DOHH2 (cell line): ENCODE measurements at regions not wholly inside any gene's neighbourhood (a gene's known extent, or its start where the extent isn't known, plus 50 kb on each side); places are given as distances from the start of the nearest gene placed in this dataset.

Experiments
- H3F3A ChIP-seq: fragments of 200-600 bp; sonication (generic), shearing (Covaris generic); 2 replicates; pipeline ENCODE4 v1.6.0; 2016; ENCODE audit warnings: antibody characterized with exemption, mild to moderate bottlenecking; ENCODE audit not compliant: control insufficient read depth, insufficient read depth
- H3K27ac ChIP-seq: fragments of 200-600 bp; sonication (generic); 2 replicates; pipeline ENCODE4 v1.5.1; 2014; ENCODE audit warnings: low read depth, mild to moderate bottlenecking, low read length, moderate library complexity
- H3K27me3 ChIP-seq: fragments of 200-600 bp; sonication (generic); 2 replicates; pipeline ENCODE4 v1.6.1; 2014; ENCODE audit warnings: mild to moderate bottlenecking, low read length, mixed read lengths; ENCODE audit not compliant: control insufficient read depth
- H3K36me3 ChIP-seq: fragments of 200-600 bp; sonication (generic); 2 replicates; pipeline ENCODE4 v1.6.1; 2014; ENCODE audit warnings: mild to moderate bottlenecking, low read length, moderate library complexity, mixed read lengths; ENCODE audit not compliant: control insufficient read depth
- H3K4me1 ChIP-seq: fragments of 200-600 bp; sonication (generic); 2 replicates; pipeline ENCODE4 v1.6.1; 2014; ENCODE audit warnings: mild to moderate bottlenecking, low read length, mixed read lengths; ENCODE audit not compliant: control insufficient read depth
- H3K4me2 ChIP-seq: fragments of 200-600 bp; sonication (generic); 2 replicates; pipeline ENCODE4 v1.6.0; 2014; ENCODE audit warnings: mild to moderate bottlenecking, low read length, moderate library complexity
- H3K4me3 ChIP-seq: fragments of 200-600 bp; sonication (generic); 2 replicates; pipeline ENCODE4 v1.5.1; 2014; ENCODE audit warnings: mild to moderate bottlenecking, low read length, mixed read lengths
- H3K79me2 ChIP-seq: fragments of 200-600 bp; sonication (generic); 2 replicates; pipeline ENCODE4 v1.6.1; 2014; ENCODE audit warnings: mild to moderate bottlenecking, low read length, mixed read lengths; ENCODE audit not compliant: control insufficient read depth
- H3K9me2 ChIP-seq: fragments of 200-600 bp; sonication (generic); replicated peaks from 2 replicates; pipeline ENCODE4 v1.6.1; 2014; ENCODE audit warnings: mild to moderate bottlenecking, low read length, mixed read lengths; ENCODE audit not compliant: control insufficient read depth
- H3K9me3 ChIP-seq: fragments of 200-600 bp; sonication (generic); 2 replicates; pipeline ENCODE4 v1.6.1; 2014; ENCODE audit warnings: antibody characterized with exemption, low read length, mixed read lengths; ENCODE audit not compliant: control insufficient read depth, insufficient read depth
- H4K20me1 ChIP-seq: fragments of 200-600 bp; sonication (generic); 2 replicates; pipeline ENCODE4 v1.6.0; 2014; ENCODE audit warnings: low read depth, mild to moderate bottlenecking, antibody characterized with exemption, low read length, moderate library complexity; ENCODE audit not compliant: control insufficient read depth, insufficient read depth
- CTCF ChIP-seq: fragments of 200-600 bp; sonication (generic); IDR thresholded peaks from one replicate; pipeline ENCODE4 v1.5.1; 2014; ENCODE audit warnings: antibody characterized with exemption, mild to moderate bottlenecking, low read depth, low read length; ENCODE audit not compliant: poor library complexity, severe bottlenecking
- EZH2phosphoT487 ChIP-seq: fragments of 200-600 bp; sonication (generic); IDR thresholded peaks from 2 replicates; pipeline ENCODE4 v1.6.1; 2017; ENCODE audit warnings: borderline replicate concordance, mild to moderate bottlenecking, antibody characterized with exemption, low read length, moderate library complexity, mixed read lengths

GRCh38 chr13:52968074-52968700 lies 60.4 kb upstream of the OLFM4 start:
- Histone ChIP-seq H3K4me2 (no peak overlapping the region), H3K4me3 (no peak overlapping the region), H3K9me2 (no peaks in the 10 kb centered on the region), H3K27me3 (no peaks in the 10 kb centered on the region), H3K36me3 (no peaks in the 10 kb centered on the region), H3K79me2 (no peaks in the 10 kb centered on the region), H3F3A (no peaks in the 10 kb centered on the region), H3K9me3 (no peaks in the 10 kb centered on the region), H4K20me1 (no peaks in the 10 kb centered on the region), H3K27ac (no peak overlapping the region), H3K4me1 (no peaks in the 10 kb centered on the region)
- TF ChIP-seq EZH2phosphoT487 (no peak), CTCF (peak; percentile 98)

- Histone ChIP-seq H3K9me2 (no peaks in the 10 kb centered on the region), H3K36me3 (no peaks in the 10 kb centered on the region), H3K4me3 (no peak overlapping the region), H4K20me1 (no peaks in the 10 kb centered on the region), H3K27me3 (no peaks in the 10 kb centered on the region), H3K79me2 (no peaks in the 10 kb centered on the region), H3K9me3 (no peaks in the 10 kb centered on the region), H3F3A (no peaks in the 10 kb centered on the region), H3K4me1 (no peaks in the 10 kb centered on the region), H3K27ac (no peak overlapping the region), H3K4me2 (no peak overlapping the region)
- no peak for TF ChIP-seq CTCF
- no peak for TF ChIP-seq EZH2phosphoT487
Observed at GRCh38 chr13:52961987-52962386, 66.6 kb upstream of the OLFM4 start.

- Histone ChIP-seq H3K79me2 (no peaks in the 10 kb centered on the region), H3F3A (no peaks in the 10 kb centered on the region), H3K36me3 (no peaks in the 10 kb centered on the region), H3K4me3 (no peak overlapping the region), H3K27ac (no peak overlapping the region), H3K4me1 (no peaks in the 10 kb centered on the region), H3K9me3 (no peaks in the 10 kb centered on the region), H3K4me2 (no peak overlapping the region), H3K27me3 (no peaks in the 10 kb centered on the region), H4K20me1 (no peaks in the 10 kb centered on the region), H3K9me2 (no peaks in the 10 kb centered on the region)
- no peak for TF ChIP-seq EZH2phosphoT487
- no peak for TF ChIP-seq CTCF
Observed at GRCh38 chr13:52961256-52961910, 67.2 kb upstream of the OLFM4 start.
